Transverse colon (tissue), 4 donors: ENCODE measurements at regions not wholly inside any gene's neighbourhood (a gene's known extent, or its start where the extent isn't known, plus 50 kb on each side); places are given as distances from the start of the nearest gene placed in this dataset.

Experiments used
- DNase-seq: peaks from one replicate; pipeline ENCODE4 v3.0.0-alpha.2; 2019
- H3K27ac ChIP-seq, 4 donors: fragments of 200-600 bp; sonication (generic); 2 replicates each; pipeline ENCODE4 v1.5.1; 2016 to 2018; ENCODE audit warnings: inconsistent platforms in 4 of 4
- H3K27me3 ChIP-seq: fragments of 200-600 bp; sonication (generic); 2 replicates; pipeline ENCODE4 v1.5.1; 2017; ENCODE audit warnings: inconsistent platforms
- H3K36me3 ChIP-seq, 4 donors: fragments of 200-600 bp; sonication (generic); 2 replicates each; pipeline ENCODE4 v1.5.1; 2017 to 2019; ENCODE audit warnings: inconsistent platforms in 4 of 4
- H3K4me1 ChIP-seq, 4 donors: fragments of 200-600 bp; sonication (generic); 2 replicates each; pipeline ENCODE4 v1.5.1; 2017 to 2020; ENCODE audit warnings: inconsistent platforms in 4 of 4
- H3K4me3 ChIP-seq, 4 donors: fragments of 200-600 bp; sonication (generic); 1 replicate in 1 of 4; 2 replicates in 3 of 4; pipeline versions ENCODE4 v1.5.1 to v1.6.1; 2017 to 2019; ENCODE audit warnings: inconsistent platforms in 4 of 4
- H3K9me3 ChIP-seq, 2 donors: fragments of 200-600 bp; sonication (generic); 2 replicates each; pipeline ENCODE4 v1.5.1; 2017 to 2019; ENCODE audit warnings: inconsistent platforms in 2 of 2
- CTCF ChIP-seq, 5 experiments: fragments of 200-600 bp in 3 of 5; fragments of 450-650 bp in 2 of 5; sonication (generic) in 3 of 5; IDR thresholded peaks; 1 replicate in 2 of 5; 2 replicates in 3 of 5; pipeline ENCODE4 v1.5.1; 2016 to 2017; ENCODE audit warnings: antibody characterized with exemption in 5 of 5, inconsistent platforms in 3 of 5, mild to moderate bottlenecking in 2 of 5, moderate library complexity in 1 of 5
- EP300 ChIP-seq: sonication (generic); formaldehyde crosslinking; IDR thresholded peaks from one replicate; pipeline ENCODE4 v1.6.1; 2017; ENCODE audit warnings: antibody characterized with exemption, low read depth
- POLR2A ChIP-seq: fragments of 450-650 bp; IDR thresholded peaks from one replicate; pipeline ENCODE4 v1.6.1; 2016; ENCODE audit warnings: antibody characterized with exemption, mild to moderate bottlenecking, moderate library complexity
- POLR2AphosphoS5 ChIP-seq, 3 donors: sonication (generic); formaldehyde crosslinking; IDR thresholded peaks; one replicate each; pipeline ENCODE4 v1.6.1; 2016; ENCODE audit warnings: antibody characterized with exemption in 3 of 3
- WGBS, 2 donors: methylation state at CpG; one replicate each; pipeline ENCODE4 v1.1.5; 2018; ENCODE audit warnings: low coverage in 1 of 2; 5-methylcytosine and 5-hydroxymethylcytosine counted together
- in situ Hi-C, 4 donors: fragments of 200-750 bp; cut with MboI; loops; one replicate each; pipeline versions ENCODE4 v1.15.0 to v1.15.1; 2017; ENCODE audit warnings: low sequenced_read_pairs in 3 of 4, low pct_ligation_motif_present in 1 of 4, low pct_unique_long_range_greater_than_20kb in 1 of 4
- intact Hi-C: fragments of 100-400 bp; cut with DNase I; formaldehyde crosslinking; loops from one replicate; pipeline ENCODE4 v1.15.1; 2023; ENCODE audit warnings: low total_unique reads

- H3K36me3 ChIP-seq: no peaks in the 10 kb centered on the region
- DNase-seq: no peak
- no peaks in the 10 kb centered on the region for H3K27me3 ChIP-seq
- no peaks in the 10 kb centered on the region for H3K4me1 ChIP-seq
- intact Hi-C loops: no loop called here
- H3K4me3 ChIP-seq: no peak overlapping the region
- H3K9me3 ChIP-seq: peaks cover 0 to 4% of the 10 kb centered on the region in 2 donors
- in situ Hi-C loops: no loop called here
- WGBS, 2 donors: 58 to 66% methylated on average over 4 of the region's 4 CpGs
- no peak overlapping the region for H3K27ac ChIP-seq
- TF ChIP-seq POLR2A: no peak
- no peak for TF ChIP-seq EP300
- no peak for TF ChIP-seq CTCF (IDR thresholded peaks at IDR 0.05)
- no peak for TF ChIP-seq POLR2AphosphoS5 (IDR thresholded peaks at IDR 0.05)
Observed at GRCh38 chr2:5392658-5393057, 299.5 kb upstream of the SOX11 start.

- in situ Hi-C loops: no loop called here
- 81 to 86% methylated on average over 1 to 2 of the region's 2 CpGs for WGBS, 2 donors
- no peaks in the 10 kb centered on the region for H3K4me1 ChIP-seq
- H3K27me3 ChIP-seq: no peaks in the 10 kb centered on the region
- no peak overlapping the region for H3K4me3 ChIP-seq
- no peak for DNase-seq
- no peaks in the 10 kb centered on the region for H3K36me3 ChIP-seq
- H3K9me3 ChIP-seq: peaks cover 0 to 4% of the 10 kb centered on the region in 2 donors
- intact Hi-C loops: no loop called here
- H3K27ac ChIP-seq: no peak overlapping the region
- TF ChIP-seq EP300 (no peak), CTCF (IDR thresholded peaks at IDR 0.05) (no peak), POLR2A (no peak), POLR2AphosphoS5 (IDR thresholded peaks at IDR 0.05) (no peak)
Observed at GRCh38 chr2:5393474-5393873, 298.7 kb upstream of the SOX11 start.

- H3K27me3 ChIP-seq: no peaks in the 10 kb centered on the region
- intact Hi-C loops (no loop called here), in situ Hi-C loops (no loop called here)
Observed at GRCh38 chr2:5394223-5394622, 298.0 kb upstream of the SOX11 start.

GRCh38 chr2:5401115-5401657 lies 291.0 kb upstream of the SOX11 start:
- Histone ChIP-seq H3K9me3 (no peaks in the 10 kb centered on the region), H3K27me3 (no peaks in the 10 kb centered on the region), H3K4me3 (no peak overlapping the region), H3K27ac (no peak overlapping the region), H3K4me1 (no peaks in the 10 kb centered on the region), H3K36me3 (no peaks in the 10 kb centered on the region)
- no peak for DNase-seq
- WGBS, 2 donors: 74 to 84% methylated on average over 2 to 9 of the region's 9 CpGs
- TF ChIP-seq CTCF (IDR thresholded peaks at IDR 0.05): no peak
- TF ChIP-seq POLR2AphosphoS5 (IDR thresholded peaks at IDR 0.05): no peak
- TF ChIP-seq POLR2A: no peak
- in situ Hi-C loops: no loop called here
- intact Hi-C loops: no loop called here

More at GRCh38 chr2:5394223-5394622, 298.0 kb upstream of the SOX11 start:
- Histone ChIP-seq H3K4me3 (no peak overlapping the region), H3K9me3 (peaks cover 0 to 4% of the 10 kb centered on the region in 2 donors), H3K36me3 (no peaks in the 10 kb centered on the region), H3K27ac (no peak overlapping the region), H3K4me1 (no peaks in the 10 kb centered on the region)
- DNase-seq: no peak
- no peak for TF ChIP-seq CTCF (IDR thresholded peaks at IDR 0.05)
- TF ChIP-seq POLR2AphosphoS5 (IDR thresholded peaks at IDR 0.05): no peak
- TF ChIP-seq EP300: no peak
- no peak for TF ChIP-seq POLR2A
- 79 to 86% methylated on average over 4 to 5 of the region's 5 CpGs for WGBS, 2 donors
